SK-N-MC (cell line): ENCODE measurements at regions not wholly inside any gene's neighbourhood (a gene's known extent, or its start where the extent isn't known, plus 50 kb on each side); places are given as distances from the start of the nearest gene placed in this dataset.
"Not testable (repeated sequence)": the region's sequence is repeated elsewhere in the genome, so short reads cannot be mapped to it uniquely, and the experiment has no call there.

Experiments used
- EZH2 ChIP-seq: fragments of 200-600 bp; sonication (generic); IDR thresholded peaks from one replicate; pipeline ENCODE4 v1.6.1; 2017; ENCODE audit warnings: antibody characterized with exemption
- FOXP2 ChIP-seq: optimal IDR thresholded peaks from 2 replicates; pipeline ENCODE3; 2011; ENCODE audit warnings: mild to moderate bottlenecking, moderate library complexity; ENCODE audit not compliant: insufficient read depth; ENCODE audit errors: extremely low read length, control extremely low read depth
- POLR2AphosphoS5 ChIP-seq: IDR thresholded peaks from 2 replicates; pipeline ENCODE4 v1.6.1; 2012; ENCODE audit warnings: mild to moderate bottlenecking, low read depth, low read length, borderline replicate concordance

- TF ChIP-seq POLR2AphosphoS5, EZH2, FOXP2: not testable (repeated sequence)
These were observed 81.8 kb upstream of the NOTCH2NLA start for GRCh38 chr1:146310579-146310978.
